ENCODE measurements at regions not wholly inside any gene's neighbourhood (a gene's known extent, or its start where the extent isn't known, plus 50 kb on each side); places are given as distances from the start of the nearest gene placed in this dataset.

DNA sequence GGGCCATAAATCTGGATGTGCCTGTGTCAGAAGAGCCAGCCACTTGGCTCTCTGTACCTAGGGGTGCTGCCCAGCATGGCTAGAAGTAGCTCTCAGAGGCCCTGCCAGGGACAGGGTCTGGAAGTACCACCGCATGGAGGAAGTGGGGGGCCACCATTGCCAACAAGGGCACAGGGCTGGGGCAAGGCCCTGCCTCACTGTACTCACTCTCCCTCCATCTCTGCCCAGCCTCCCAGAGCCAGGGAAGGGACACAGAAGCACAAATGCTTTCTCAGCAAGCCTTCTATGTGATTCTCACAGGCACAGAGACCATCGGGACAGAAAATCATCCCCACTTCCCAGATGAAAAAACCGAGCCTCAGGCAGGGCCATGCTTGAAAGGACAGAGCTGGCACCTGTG, 138.1 kb downstream of the C5orf15 start:
- TF ChIP-seq POLR2AphosphoS5 (IDR thresholded peaks at IDR 0.05; ENCODE audit: low read depth, low read length) (no peak), POLR2A (IDR thresholded peaks at IDR 0.05; ENCODE audit: low read depth, low read length) (no peak), PAX5 (IDR thresholded peaks at IDR 0.05; ENCODE audit: insufficient read depth, low read length, severe bottlenecking) (no peak), TAF1 (IDR thresholded peaks at IDR 0.05; ENCODE audit: low read depth, low read length) (no peak), POU2F2 (IDR thresholded peaks at IDR 0.05; ENCODE audit: low read depth, low read length) (no peak), SPI1 (IDR thresholded peaks at IDR 0.05; ENCODE audit: low read depth, low read length) (no peak)
